ENCODE measurements at regions not wholly inside any gene's neighbourhood (a gene's known extent, or its start where the extent isn't known, plus 50 kb on each side); places are given as distances from the start of the nearest gene placed in this dataset.

DNA sequence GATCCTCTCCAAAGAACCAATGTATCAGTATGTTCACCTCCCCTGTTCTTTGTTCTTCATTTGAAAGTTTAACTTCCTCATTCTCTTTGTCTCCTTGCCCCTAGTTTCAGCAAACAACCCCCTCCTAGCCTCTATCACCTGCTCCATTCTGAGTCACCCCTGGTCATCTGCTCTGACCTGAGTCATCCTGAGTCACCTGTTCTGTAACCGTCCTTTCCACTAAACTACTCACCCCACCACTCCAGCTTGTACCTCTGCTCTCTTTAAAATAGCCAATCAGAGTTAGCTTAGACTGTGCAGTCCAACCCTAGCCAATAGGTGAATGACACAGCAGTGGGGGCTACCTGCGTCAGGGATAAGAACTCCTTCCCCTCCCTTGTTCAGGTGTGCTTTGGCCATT, 249.8 kb upstream of the AADAT start:
- TF ChIP-seq EP300 (conservative IDR thresholded peaks at IDR 0.05; ENCODE audit: poor library complexity, severe bottlenecking), result no peak
- no peak for TF ChIP-seq CTCF (IDR thresholded peaks at IDR 0.05; ENCODE audit: poor library complexity, severe bottlenecking)
- TF ChIP-seq, protein P1, sequence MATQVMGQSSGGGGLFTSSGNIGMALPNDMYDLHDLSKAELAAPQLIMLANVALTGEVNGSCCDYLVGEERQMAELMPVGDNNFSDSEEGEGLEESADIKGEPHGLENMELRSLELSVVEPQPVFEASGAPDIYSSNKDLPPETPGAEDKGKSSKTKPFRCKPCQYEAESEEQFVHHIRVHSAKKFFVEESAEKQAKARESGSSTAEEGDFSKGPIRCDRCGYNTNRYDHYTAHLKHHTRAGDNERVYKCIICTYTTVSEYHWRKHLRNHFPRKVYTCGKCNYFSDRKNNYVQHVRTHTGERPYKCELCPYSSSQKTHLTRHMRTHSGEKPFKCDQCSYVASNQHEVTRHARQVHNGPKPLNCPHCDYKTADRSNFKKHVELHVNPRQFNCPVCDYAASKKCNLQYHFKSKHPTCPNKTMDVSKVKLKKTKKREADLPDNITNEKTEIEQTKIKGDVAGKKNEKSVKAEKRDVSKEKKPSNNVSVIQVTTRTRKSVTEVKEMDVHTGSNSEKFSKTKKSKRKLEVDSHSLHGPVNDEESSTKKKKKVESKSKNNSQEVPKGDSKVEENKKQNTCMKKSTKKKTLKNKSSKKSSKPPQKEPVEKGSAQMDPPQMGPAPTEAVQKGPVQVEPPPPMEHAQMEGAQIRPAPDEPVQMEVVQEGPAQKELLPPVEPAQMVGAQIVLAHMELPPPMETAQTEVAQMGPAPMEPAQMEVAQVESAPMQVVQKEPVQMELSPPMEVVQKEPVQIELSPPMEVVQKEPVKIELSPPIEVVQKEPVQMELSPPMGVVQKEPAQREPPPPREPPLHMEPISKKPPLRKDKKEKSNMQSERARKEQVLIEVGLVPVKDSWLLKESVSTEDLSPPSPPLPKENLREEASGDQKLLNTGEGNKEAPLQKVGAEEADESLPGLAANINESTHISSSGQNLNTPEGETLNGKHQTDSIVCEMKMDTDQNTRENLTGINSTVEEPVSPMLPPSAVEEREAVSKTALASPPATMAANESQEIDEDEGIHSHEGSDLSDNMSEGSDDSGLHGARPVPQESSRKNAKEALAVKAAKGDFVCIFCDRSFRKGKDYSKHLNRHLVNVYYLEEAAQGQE (IDR thresholded peaks at IDR 0.05; ENCODE audit: borderline replicate concordance), result no peak
